H9 (cell line): ENCODE measurements at regions not wholly inside any gene's neighbourhood (a gene's known extent, or its start where the extent isn't known, plus 50 kb on each side); places are given as distances from the start of the nearest gene placed in this dataset.

Source experiments
- DNase-seq: peaks from one replicate; pipeline ENCODE4 v3.0.0-alpha.2; 2017
- H2AFZ ChIP-seq: one replicate; pipeline ENCODE4 v1.6.1; 2013; ENCODE audit warnings: mild to moderate bottlenecking, low read length, control low read depth, moderate library complexity
- H2AK5ac ChIP-seq: 2 replicates; pipeline ENCODE4 v1.6.1; 2013; ENCODE audit warnings: low read length, control low read depth, mixed read lengths; ENCODE audit not compliant: insufficient read length
- H2BK120ac ChIP-seq: one replicate; pipeline ENCODE4 v1.6.1; 2013; ENCODE audit warnings: low read depth, mild to moderate bottlenecking, low read length, control low read depth, inconsistent platforms; ENCODE audit not compliant: poor library complexity, severe bottlenecking
- H2BK12ac ChIP-seq: 2 replicates; pipeline ENCODE4 v1.6.1; 2013; ENCODE audit warnings: low read length, control low read depth, mixed read lengths, low read depth; ENCODE audit not compliant: insufficient read length
- H2BK15ac ChIP-seq: 2 replicates; pipeline ENCODE4 v1.6.1; 2013; ENCODE audit warnings: low read depth, low read length, control low read depth
- H2BK20ac ChIP-seq: one replicate; pipeline ENCODE4 v1.6.1; 2013; ENCODE audit warnings: low read depth, mild to moderate bottlenecking, low read length, control low read depth, inconsistent platforms; ENCODE audit not compliant: poor library complexity, severe bottlenecking
- H2BK5ac ChIP-seq: 2 replicates; pipeline ENCODE4 v1.6.1; 2013; ENCODE audit warnings: low read length, control low read depth, mixed read lengths; ENCODE audit not compliant: insufficient read length
- H3K14ac ChIP-seq: 2 replicates; pipeline ENCODE4 v1.6.1; 2013; ENCODE audit warnings: low read length, control low read depth; ENCODE audit not compliant: insufficient read depth
- H3K18ac ChIP-seq: 2 replicates; pipeline ENCODE4 v1.6.1; 2013; ENCODE audit warnings: low read depth, mild to moderate bottlenecking, mixed read lengths, low read length, control low read depth; ENCODE audit not compliant: insufficient read length
- H3K23ac ChIP-seq: 2 replicates; pipeline ENCODE4 v1.6.1; 2013; ENCODE audit warnings: low read length, control low read depth, mixed read lengths, low read depth; ENCODE audit not compliant: insufficient read length
- H3K23me2 ChIP-seq: 2 replicates; pipeline ENCODE4 v1.6.1; 2013; ENCODE audit warnings: low read depth, mild to moderate bottlenecking, mixed read lengths, low read length, control low read depth; ENCODE audit not compliant: insufficient read length, poor library complexity, severe bottlenecking
- H3K27ac ChIP-seq: 2 replicates; pipeline ENCODE4 v1.5.1; 2013; ENCODE audit warnings: low read length, control low read depth, mixed read lengths, low read depth; ENCODE audit not compliant: insufficient read length
- H3K27me3 ChIP-seq: 2 replicates; pipeline ENCODE4 v1.6.1; 2013; ENCODE audit warnings: low read length, control low read depth, inconsistent platforms; ENCODE audit not compliant: insufficient read depth
- H3K4ac ChIP-seq: 2 replicates; pipeline ENCODE4 v1.6.1; 2013; ENCODE audit warnings: low read depth, mild to moderate bottlenecking, control low read depth, inconsistent platforms, low read length, moderate library complexity
- H3K4me1 ChIP-seq: 2 replicates; pipeline ENCODE4 v1.6.1; 2013; ENCODE audit warnings: low read length, control low read depth, inconsistent platforms; ENCODE audit not compliant: insufficient read depth
- H3K4me2 ChIP-seq: 2 replicates; pipeline ENCODE4 v1.6.1; 2013; ENCODE audit warnings: low read length, control low read depth, mixed read lengths; ENCODE audit not compliant: insufficient read length, insufficient read depth
- H3K56ac ChIP-seq: 2 replicates; pipeline ENCODE4 v1.6.1; 2013; ENCODE audit warnings: low read depth, mild to moderate bottlenecking, mixed read lengths, low read length, control low read depth; ENCODE audit not compliant: insufficient read length
- H3K79me1 ChIP-seq: 2 replicates; pipeline ENCODE4 v1.6.1; 2013; ENCODE audit warnings: low read depth, mild to moderate bottlenecking, moderate library complexity, low read length, control low read depth, inconsistent platforms; ENCODE audit not compliant: insufficient read depth, poor library complexity, severe bottlenecking
- H3K79me2 ChIP-seq: 2 replicates; pipeline ENCODE4 v1.6.1; 2013; ENCODE audit warnings: low read length, control low read depth, inconsistent platforms; ENCODE audit not compliant: insufficient read depth
- H3K9ac ChIP-seq: 2 replicates; pipeline ENCODE4 v1.6.1; 2013; ENCODE audit warnings: low read length, control low read depth, mixed read lengths; ENCODE audit not compliant: insufficient read length; ENCODE audit errors: extremely low read depth
- H3K9me3 ChIP-seq: one replicate; pipeline ENCODE4 v1.6.1; 2013; ENCODE audit warnings: low read depth, low read length, inconsistent platforms; ENCODE audit not compliant: control insufficient read depth
- H3T11ph ChIP-seq: one replicate; pipeline ENCODE4 v1.6.1; 2013; ENCODE audit warnings: mild to moderate bottlenecking, low read length, control low read depth, inconsistent platforms
- H4K20me1 ChIP-seq: one replicate; pipeline ENCODE4 v1.6.1; 2013; ENCODE audit not compliant: control insufficient read depth, insufficient read length, insufficient read depth
- H4K5ac ChIP-seq: 2 replicates; pipeline ENCODE4 v1.6.1; 2013; ENCODE audit warnings: low read depth, mild to moderate bottlenecking, mixed read lengths, low read length, control low read depth; ENCODE audit not compliant: insufficient read length
- H4K8ac ChIP-seq: replicated peaks from 2 replicates; pipeline ENCODE4 v1.6.1; 2013; ENCODE audit warnings: low read length, control low read depth, mixed read lengths, low read depth; ENCODE audit not compliant: insufficient read length
- H4K91ac ChIP-seq: 2 replicates; pipeline ENCODE4 v1.6.1; 2013; ENCODE audit warnings: low read depth, mild to moderate bottlenecking, moderate library complexity, mixed read lengths, low read length, control low read depth; ENCODE audit not compliant: insufficient read length
- H3K27ac Mint-ChIP-seq, 3 experiments: 2 replicates in 2 of 3; 3 replicates in 1 of 3; pipeline ENCODE4 v1.8.0; 2020 to 2021; ENCODE audit warnings: mixed read lengths in 3 of 3, mild to moderate bottlenecking in 1 of 3, moderate library complexity in 1 of 3
- H3K27me3 Mint-ChIP-seq: 2 replicates; pipeline ENCODE4 v1.8.0; 2021; ENCODE audit warnings: low read depth, mild to moderate bottlenecking, moderate library complexity, mixed read lengths
- H3K36me3 Mint-ChIP-seq, 3 experiments: 2 replicates in 2 of 3; 3 replicates in 1 of 3; pipeline ENCODE4 v1.8.0; 2020 to 2021; ENCODE audit warnings: low read depth in 3 of 3, mixed read lengths in 3 of 3; ENCODE audit not compliant: insufficient read depth in 1 of 3
- H3K4me1 Mint-ChIP-seq, 2 experiments: 2 replicates each; pipeline ENCODE4 v1.8.0; 2020; ENCODE audit warnings: mixed read lengths in 2 of 2
- H3K4me3 Mint-ChIP-seq, 2 experiments: 2 replicates in 1 of 2; 3 replicates in 1 of 2; pipeline ENCODE4 v1.8.0; 2020 to 2021; ENCODE audit warnings: mild to moderate bottlenecking in 2 of 2, mixed read lengths in 2 of 2, moderate library complexity in 1 of 2
- H3K9me3 Mint-ChIP-seq, 2 experiments: 2 replicates in 1 of 2; 3 replicates in 1 of 2; pipeline ENCODE4 v1.8.0; 2020; ENCODE audit warnings: mild to moderate bottlenecking in 2 of 2, mixed read lengths in 2 of 2, moderate library complexity in 1 of 2
- WGBS: extraction: QIAGEN DNeasy Blood & Tissue Kit; methylation state at CpG from one replicate; pipeline ENCODE4 v1.1.7; 2013; ENCODE audit warnings: missing lambda C conversion rate, low lambda C conversion rate, mixed read lengths; ENCODE audit not compliant: insufficient read length; ENCODE audit errors: extremely low coverage; 5-methylcytosine and 5-hydroxymethylcytosine counted together
- TF ChIP-seq, protein P1 (sequence below): fragments of 200-600 bp; sonication (generic); conservative IDR thresholded peaks from 3 replicates; pipeline ENCODE4 v1.8.0; 2021; ENCODE audit warnings: antibody characterized with exemption, mild to moderate bottlenecking

DNA sequence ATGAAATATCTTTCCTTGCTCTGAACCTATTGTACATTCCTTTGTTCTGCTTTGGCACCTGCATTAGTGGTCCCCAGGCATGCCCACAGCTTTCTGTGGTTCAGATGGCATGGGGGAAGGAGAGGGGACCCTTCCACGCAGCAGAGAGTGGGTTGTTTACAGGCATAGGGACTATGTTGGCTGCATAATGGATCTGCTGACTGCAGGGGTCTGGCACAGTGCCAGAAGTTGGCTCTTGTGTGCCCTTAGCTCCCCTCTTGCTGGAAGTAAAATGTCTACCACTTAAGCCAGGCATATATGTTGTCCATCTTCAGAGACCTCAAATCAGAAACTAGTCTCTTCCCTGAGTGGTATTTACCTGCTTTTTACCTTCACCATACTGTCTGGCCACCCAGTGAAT, 651.9 kb upstream of the PCDH7 start:
- Histone ChIP-seq H3K4ac (no peak overlapping the region), H3K18ac (no peak overlapping the region), H4K91ac (no peak overlapping the region), H3K4me1 (no peaks in the 10 kb centered on the region; the same call in 1 of the 2 replicates), H2BK120ac (no peak overlapping the region), H3K56ac (no peak overlapping the region), H4K8ac (no peak overlapping the region), H3K4me2 (no peak overlapping the region), H3K9me3 (no peaks in the 10 kb centered on the region), H2BK5ac (no peak overlapping the region), H3T11ph (no peak overlapping the region), H3K79me1 (no peaks in the 10 kb centered on the region), H4K20me1 (no peaks in the 10 kb centered on the region), H2AFZ (no peak overlapping the region), H3K27me3 (no peaks in the 10 kb centered on the region), H2BK12ac (no peak overlapping the region), H3K79me2 (no peaks in the 10 kb centered on the region), H3K23me2 (no peaks in the 10 kb centered on the region), H2BK15ac (no peak overlapping the region), H4K5ac (no peak overlapping the region), H3K27ac (no peak overlapping the region), H3K9ac (no peak overlapping the region), H3K23ac (no peak overlapping the region), H2BK20ac (no peak overlapping the region), H2AK5ac (no peak overlapping the region), H3K14ac (no peak overlapping the region)
- Mint-ChIP-seq H3K9me3 (no peaks in the 10 kb centered on the region; a peak in 1 of 5 replicates), H3K4me1 (no peaks in the 10 kb centered on the region), H3K4me3 (no peak overlapping the region), H3K27ac (no peak overlapping the region), H3K36me3 (no peaks in the 10 kb centered on the region), H3K27me3 (no peaks in the 10 kb centered on the region)
- TF ChIP-seq, protein P1, sequence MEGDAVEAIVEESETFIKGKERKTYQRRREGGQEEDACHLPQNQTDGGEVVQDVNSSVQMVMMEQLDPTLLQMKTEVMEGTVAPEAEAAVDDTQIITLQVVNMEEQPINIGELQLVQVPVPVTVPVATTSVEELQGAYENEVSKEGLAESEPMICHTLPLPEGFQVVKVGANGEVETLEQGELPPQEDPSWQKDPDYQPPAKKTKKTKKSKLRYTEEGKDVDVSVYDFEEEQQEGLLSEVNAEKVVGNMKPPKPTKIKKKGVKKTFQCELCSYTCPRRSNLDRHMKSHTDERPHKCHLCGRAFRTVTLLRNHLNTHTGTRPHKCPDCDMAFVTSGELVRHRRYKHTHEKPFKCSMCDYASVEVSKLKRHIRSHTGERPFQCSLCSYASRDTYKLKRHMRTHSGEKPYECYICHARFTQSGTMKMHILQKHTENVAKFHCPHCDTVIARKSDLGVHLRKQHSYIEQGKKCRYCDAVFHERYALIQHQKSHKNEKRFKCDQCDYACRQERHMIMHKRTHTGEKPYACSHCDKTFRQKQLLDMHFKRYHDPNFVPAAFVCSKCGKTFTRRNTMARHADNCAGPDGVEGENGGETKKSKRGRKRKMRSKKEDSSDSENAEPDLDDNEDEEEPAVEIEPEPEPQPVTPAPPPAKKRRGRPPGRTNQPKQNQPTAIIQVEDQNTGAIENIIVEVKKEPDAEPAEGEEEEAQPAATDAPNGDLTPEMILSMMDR = no peak
- no CpG with 5 or more reads among the region's 1 CpG for WGBS
- no peak for DNase-seq
